CD4-positive, alpha-beta T cell treated with Interleukin-1 beta for 1 hour (primary cell): ENCODE measurements at regions not wholly inside any gene's neighbourhood (a gene's known extent, or its start where the extent isn't known, plus 50 kb on each side); places are given as distances from the start of the nearest gene placed in this dataset.

Experiments
- DNase-seq, 2 donors: peaks; one replicate each; pipeline ENCODE4 v3.0.0-alpha.2; 2020 to 2022

DNA sequence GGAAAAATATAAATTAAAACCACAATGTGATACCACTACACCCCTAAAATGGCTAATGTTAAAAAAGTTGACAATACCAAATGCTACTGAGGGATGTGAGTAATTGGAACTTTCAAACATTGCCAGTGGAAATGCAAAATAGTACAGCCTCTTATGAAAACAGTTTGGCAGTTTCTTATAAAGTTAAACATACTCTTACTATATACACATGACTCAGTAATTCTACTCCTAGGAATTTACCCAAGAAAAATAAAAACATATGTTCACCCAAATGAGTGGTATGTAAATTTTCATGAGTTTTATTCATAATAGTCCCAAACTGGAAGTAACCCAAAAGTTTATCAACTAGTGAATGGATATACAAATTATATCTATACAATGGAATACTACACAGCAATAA is 228.0 kb downstream of the CYP26B1 start:
- DNase-seq = no peak

DNA sequence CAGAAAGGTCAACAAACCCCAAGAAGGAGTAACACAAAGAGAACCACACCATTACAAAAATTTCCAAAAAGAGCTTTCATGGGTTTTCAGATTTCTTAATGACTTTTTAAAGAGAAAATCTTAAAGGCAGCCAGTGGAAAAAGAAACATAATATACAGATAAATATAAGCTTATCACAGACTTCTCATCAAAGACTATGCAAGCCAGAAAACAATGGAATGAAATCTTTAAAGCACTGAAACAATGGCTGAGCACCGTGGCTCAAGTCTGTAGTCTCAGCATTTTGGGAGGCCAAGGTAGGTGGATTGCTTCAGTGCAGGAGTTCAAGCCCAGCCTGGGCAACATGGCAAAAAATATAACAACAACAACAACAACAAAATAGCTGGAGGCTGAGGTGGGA is 237.4 kb downstream of the CYP26B1 start:
- no peak for DNase-seq

DNA sequence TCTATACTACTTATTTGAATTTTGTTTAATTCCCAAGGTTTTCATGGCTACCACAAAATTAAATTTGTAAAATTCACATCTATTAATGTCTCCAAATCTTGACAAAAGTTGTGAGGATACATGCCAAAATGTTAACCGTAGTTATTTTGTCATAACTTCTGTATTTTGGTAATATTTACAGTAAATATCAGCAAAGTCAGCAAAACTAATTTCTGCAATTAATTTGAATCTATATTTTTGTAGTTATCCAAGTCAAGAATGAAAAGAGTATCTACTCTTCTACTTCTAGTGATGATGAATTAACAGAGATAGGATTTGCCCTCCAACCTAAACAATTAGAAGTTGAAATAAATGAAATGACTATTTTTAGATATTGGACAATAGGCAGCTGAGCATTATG is 238.9 kb downstream of the CYP26B1 start:
- no peak for DNase-seq

DNA sequence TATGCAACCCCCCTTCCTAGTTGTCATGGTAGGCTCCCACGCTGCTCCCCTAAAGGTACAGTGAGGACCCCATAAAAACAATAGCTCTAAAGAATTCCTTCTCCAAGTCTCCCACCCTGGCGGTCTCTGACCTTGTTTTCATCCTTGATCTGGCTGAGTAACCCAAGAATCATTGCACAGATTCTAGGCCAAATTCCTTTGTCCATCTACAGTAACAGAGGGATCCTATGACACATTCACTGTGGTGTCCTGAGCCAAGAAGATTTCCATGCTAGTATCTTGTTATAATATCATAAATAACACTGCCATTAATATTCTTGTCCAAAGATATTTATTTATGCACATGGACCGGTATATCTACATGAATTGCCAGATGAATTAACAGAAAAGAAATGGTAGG is 240.2 kb downstream of the CYP26B1 start:
- DNase-seq = no peak

DNA sequence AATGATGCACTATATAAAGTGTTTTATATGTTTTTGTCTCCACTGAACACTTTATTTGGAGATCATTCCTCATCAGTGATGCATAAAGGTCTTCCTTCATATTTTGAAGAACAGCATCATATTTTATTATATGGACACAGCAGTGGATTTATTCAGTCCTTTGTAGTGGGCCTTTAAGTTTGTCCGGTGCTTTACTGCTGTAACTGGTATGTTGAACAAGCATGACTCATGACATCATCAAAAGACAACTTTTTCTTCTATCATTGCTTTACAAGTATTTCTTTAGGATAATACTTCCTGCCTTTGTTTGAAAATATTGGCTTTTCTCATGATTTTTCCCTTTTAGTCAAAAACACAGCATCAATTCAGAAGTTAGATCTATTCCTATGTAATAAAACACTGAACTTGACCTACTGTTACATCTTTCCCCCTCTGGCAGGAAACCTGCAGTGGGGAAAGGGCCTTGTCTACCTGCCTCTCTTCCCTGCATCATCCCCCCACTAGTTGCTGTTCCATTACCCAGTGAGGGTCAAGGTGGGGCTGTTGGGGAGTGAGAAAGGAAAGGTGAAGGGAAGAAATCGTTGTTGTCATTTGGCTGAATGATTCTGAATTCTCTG is 241.2 kb downstream of the CYP26B1 start:
- no peak for DNase-seq

DNA sequence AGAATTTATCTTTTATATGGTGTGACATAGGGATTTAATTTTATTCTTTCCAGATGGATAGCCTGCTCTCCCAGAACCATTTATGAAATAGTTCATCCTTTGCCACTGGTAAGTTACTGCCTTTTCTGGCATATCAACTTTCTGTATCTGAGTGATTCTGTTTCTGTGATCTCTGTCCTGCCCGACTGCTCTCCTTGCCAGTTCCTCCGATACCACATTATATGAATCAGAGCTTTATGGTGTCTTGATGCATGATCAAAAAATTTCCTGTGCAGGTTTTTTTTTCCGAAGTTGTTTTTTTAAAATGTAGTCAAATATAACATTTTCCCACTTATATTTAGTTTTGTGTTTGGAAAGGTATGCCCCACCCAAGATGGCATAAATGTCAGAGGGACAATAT is 242.5 kb downstream of the CYP26B1 start:
- DNase-seq = no peak

DNA sequence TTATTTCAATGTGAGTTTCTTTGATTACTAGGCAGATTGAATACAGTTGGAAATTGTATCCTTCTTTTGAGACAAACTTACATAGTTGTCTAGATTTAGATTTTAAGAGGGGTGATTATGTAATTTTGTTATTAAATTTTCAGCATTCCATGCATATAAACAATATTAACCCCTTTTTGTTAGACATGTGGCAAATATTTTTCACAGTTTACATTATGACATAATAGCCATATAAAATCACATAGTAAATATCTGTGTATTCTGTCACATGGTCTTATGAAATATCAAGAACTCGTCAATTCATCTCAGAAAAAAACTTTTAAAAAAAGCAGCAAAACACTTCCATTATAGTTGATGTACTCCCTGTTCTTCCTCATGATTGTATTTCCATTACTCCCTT is 243.8 kb downstream of the CYP26B1 start:
- no peak for DNase-seq

DNA sequence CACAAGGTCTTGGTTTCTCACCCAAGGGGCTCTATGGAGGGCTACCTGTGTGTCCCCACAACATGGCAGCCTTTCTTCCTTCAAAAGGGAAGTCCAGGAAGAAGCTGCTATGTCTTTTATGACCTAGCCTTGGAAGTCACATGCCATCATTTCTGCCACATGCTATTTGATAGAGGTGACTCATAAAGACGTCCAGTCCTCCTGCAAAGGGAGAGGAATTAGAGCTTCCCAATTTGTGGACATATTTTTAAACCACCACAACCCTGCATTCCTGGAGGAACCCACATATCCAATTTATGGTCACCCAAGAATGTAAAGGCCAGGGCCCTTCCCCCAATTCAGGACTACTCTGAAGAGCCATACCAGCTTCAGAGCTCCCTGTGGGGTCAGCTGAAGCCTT is 246.2 kb downstream of the CYP26B1 start:
- DNase-seq = no peak

DNA sequence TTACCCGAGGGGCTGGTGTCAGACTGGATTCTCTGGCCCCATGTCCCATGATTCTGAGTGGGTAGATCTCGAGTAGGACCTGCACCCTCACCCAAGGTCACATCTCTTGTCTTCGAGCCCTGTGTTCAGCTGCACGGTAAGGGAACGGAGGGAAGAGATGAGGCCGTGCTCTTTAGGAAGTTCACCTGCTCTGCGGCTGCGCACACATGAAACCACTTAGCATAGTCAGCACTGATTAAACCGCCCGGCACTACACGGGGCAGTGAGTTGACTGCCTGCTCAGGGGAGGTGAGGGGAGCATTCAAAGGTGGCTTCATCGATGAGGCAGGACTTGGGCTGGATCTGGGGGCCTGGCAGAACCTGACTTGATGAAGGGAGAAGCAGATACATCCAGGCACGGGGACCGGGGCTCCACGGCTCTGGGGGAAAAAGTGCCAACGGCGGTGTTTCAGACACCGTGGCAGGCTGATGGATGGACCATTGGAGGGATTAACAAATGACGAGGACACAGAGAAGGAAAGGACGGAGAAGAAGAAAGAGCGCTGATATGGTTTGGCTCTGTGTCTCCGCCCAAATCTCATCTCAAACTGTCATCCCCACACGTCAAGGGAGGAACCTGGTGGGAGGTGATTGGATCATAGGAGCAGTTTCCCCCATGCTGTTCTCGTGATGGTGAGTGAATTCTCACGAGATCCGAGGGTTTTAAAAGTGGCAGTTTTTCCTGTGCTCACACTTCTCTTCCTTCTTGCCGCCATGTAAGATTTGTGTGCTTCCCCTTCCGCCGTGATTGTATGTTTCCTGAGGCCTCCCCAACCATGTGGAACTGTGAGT is 248.6 kb downstream of the CYP26B1 start:
- no peak for DNase-seq

DNA sequence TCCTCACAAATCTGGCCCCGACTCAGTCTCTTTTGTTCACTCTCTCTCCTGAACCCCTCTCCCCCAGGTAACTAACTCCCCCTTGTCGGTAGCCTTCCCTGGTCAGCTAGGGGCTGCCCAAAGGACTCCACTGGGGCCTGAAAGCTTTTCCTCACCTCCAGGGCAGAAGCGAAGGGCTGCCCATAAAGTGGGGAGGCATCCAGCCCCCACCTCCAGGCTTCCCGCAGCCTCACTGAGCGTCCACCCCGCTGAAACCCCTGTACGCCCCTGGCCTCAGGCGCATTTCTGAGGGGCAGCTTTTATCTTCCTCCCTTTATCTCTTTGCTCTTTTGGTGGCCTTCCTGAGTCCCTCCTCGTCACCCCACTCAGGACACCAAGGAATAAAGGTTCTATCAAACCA is 249.3 kb downstream of the CYP26B1 start:
- DNase-seq = no peak

DNA sequence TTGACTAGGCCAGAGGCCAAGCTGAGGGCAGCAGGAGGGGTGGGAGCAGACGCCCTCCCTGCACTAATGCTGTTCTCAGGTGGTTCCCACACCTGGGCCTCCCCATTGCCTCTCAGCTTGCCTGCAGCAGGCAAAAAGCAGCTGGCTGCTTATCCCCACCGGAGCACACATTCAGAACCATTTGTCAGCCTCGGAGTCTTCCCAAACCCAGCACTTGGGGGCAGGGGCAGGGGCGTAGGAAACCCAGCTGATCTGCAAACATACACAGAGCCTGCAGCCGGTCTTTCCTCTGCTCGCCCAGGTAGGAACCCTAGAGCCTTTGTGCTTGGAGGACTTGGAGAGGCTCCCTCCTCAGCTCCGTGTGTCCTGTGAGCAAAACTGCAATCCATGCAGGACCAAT is 249.8 kb downstream of the CYP26B1 start:
- DNase-seq = no peak

DNA sequence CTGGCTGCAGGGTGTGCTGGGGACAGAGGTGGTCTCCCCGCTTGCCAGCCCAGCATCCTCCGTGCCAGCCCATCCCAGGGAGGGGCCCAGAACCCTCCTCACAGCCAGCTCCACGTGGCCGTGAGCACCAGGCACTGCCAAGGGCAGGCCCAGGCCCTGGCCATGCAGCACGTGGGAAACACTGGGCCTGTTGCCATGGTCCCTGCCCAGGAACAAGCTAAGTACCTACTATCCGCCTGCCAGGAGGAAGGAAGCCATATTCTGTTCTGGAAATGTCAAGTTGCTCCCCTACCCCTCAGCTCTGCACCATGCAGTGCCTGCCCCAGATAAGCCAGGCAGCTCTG is 250.6 kb downstream of the CYP26B1 start:
- DNase-seq = no peak

DNA sequence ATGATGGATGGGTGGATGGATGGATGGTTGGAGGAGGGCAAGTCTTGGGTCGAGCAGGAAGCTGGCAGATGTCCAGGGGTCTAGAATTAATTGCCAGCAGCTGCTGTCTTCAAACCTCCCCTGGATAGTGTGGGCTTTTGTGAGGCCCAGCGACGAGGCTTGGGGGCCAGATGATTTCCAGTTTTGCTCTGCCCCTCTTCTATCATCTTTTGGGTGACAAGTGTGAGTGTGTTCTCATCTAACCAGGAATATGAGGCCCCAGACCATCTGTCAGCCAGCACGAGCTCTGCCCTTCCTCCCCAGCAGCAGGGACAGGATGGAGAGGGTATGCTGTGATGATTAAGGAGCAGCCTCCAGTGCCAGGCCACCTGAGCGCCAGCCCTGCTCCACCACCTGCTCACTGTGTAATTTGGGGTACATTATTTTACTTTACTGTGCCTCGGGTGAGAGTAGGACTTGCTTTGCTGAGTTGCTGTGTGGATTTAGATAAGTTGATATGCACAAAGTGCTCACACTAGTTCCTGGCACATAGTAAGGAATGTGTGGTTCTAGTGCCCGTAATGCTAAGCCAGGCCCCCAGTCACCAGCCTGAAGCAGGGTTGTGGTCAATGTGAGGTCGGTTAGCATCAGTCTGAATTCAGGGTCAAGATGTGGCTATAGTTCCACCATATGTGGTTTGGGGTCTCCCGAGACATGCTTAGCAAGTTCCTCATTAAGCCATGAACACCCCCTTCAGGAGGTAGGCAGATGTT is 251.1 kb downstream of the CYP26B1 start:
- no peak for DNase-seq

DNA sequence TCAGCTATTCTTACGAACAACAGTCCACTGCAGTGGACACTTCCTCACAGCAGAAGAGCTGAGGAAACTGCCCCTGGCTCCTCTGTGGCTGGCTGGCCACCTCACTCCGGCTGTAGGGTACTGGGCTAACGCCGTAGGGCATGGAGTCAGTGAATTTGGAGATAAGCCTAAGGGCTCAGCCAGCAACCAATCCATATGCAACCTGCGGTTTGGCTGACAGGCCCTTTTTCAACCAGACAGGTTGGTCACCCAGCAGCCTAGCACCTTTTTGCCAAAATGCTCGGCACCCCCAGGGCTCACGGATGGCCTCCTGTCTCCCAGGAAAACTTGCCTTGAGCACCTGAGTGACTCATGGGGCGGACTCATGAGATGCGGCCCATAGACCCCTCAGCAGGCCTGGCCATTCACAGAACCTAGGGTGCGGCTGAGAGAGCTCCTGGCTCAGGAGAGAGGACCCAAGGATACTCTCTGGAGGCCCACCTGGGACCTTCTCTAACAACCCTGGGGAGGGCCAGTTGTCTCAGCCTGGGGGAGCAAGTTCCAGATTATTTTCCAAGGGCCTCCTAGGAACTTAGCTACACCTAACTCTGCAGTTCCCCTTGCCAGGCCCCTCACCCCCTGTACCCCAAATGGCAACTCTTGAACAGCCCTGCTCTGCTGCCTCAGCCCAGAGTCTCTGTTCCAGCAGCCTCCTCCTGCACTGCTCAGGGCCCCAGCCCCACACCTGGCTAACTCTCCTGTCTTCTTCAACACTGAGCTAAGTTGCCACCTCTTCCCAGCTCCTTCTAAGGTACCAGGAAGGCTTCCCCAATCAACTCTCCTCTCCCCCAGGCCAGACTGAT is 252.1 kb downstream of the CYP26B1 start:
- no peak for DNase-seq

DNA sequence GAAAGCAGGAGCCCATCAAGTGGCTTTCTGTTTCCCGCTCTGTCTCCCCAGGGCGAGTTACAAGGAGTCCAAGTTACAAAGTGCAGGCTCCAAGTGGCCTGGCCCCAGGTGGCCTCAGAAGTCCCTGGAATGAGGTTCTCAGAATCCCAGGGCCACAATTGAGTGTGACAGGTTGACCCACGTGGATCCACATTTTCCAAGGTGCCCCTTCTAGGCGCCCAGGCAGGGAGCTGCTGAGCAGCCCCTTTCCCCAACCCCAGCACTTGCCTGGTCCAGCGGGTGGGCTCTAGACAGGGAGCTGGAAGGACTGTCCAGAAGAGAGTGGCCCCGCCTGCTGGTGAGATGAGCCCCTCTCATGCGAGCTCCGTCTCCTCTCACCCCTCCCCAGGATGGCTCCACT is 253.4 kb downstream of the CYP26B1 start:
- DNase-seq = no peak

DNA sequence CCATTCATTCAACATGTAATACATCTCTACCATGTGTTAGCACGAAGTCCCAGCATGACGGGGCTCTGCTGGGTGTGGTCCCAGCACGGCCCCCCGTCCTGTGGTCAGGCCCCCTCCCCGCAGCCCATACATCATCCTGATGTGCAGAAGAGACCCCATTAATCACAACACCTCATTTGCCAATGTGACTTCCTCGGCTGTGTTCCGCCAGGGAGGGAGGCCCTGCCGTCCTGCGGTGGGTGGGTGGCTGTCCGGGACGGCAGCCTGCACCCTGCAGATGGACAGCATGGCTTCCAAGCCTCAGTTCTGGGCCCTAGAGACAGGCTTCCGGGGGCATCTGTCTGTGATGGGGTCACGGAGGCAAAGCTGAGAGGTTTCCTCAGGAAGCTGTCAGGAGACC is 254.0 kb downstream of the CYP26B1 start:
- DNase-seq = no peak

DNA sequence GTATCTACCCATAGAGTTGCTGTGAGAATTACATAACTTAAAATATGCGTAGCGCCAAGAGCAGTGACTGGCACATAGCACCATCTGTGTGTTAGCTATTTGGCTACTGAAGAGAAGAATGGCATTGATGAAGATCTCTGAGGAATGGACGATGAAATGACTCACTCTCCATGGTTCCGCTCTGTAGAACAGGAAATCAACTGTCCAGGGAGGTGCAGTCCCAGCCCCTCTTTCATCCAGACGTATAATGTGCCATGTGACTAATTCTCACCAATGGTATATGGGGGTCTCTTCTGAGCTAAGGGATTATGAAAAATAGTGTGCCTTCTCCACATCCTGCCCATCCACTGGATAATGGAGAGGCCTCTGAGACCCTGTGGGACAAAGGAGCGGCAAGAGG is 254.8 kb downstream of the CYP26B1 start:
- no peak for DNase-seq

DNA sequence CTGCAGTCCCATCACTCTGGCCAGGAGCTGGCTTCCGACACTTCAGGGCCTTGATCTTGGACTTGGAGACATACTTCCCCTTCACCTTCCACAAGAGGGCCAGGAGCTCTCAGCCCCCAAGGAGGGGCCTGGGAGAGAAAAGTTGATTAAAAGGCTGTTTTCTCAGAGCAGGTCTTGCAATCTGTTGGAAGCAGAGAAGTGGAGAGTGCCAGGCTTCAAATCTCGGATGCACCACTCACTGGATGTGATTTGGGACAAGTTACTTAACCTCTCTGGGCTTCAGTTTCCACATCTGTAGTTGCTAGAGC is 255.3 kb downstream of the CYP26B1 start:
- DNase-seq = no peak

DNA sequence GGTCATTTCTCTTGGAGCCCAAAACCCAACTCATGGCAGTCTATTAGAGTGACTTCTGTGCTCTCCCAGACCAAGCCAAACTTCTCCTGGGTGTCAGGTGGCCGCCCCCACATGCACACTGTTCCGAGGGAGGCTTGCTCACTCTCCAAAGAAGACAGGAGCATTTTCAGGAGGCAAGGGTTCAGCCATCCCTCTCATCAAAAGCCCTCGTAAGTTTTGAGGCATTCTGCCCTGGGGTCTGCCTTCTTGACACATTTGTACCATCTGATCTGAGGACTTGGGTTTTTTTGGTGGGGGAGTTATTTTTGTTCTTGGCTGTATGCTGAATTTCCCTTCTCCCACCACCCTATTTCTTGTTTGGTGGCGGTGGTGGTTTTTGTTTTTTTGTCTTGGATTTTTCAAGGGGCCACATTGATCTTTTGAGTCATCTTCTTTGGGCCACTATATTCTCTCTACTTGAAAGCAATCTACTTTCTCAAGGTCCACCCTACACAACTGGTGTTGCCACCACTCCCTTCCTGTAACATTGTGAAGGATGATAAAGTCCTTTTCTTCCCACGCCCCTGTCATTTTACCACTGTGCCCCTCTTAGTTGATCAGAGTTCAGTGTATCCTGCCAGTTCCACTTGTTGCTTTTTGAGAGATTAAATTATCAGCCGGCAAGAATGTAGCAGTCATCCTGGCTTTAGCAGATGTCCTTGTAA is 255.8 kb downstream of the CYP26B1 start:
- DNase-seq = no peak

DNA sequence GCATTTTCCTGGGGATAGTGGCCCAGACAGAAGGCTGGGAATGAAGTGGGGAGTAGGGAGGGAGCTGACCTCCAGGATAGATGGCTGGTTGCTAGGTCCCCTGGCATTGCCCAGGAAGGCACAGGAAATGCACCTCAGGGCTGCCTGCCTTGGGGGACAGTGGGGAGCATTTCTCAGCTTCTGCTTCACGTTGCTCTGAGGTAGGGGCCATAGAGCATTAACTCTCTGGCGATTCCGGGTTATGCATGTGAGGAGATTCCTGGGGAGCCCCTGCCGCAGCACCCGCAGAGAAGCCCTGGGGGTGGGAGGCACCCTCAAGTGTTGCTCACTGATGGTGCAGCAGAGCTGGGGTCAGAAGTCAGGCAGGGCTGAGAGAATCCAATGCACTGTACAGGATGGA is 256.5 kb downstream of the CYP26B1 start:
- DNase-seq = no peak

DNA sequence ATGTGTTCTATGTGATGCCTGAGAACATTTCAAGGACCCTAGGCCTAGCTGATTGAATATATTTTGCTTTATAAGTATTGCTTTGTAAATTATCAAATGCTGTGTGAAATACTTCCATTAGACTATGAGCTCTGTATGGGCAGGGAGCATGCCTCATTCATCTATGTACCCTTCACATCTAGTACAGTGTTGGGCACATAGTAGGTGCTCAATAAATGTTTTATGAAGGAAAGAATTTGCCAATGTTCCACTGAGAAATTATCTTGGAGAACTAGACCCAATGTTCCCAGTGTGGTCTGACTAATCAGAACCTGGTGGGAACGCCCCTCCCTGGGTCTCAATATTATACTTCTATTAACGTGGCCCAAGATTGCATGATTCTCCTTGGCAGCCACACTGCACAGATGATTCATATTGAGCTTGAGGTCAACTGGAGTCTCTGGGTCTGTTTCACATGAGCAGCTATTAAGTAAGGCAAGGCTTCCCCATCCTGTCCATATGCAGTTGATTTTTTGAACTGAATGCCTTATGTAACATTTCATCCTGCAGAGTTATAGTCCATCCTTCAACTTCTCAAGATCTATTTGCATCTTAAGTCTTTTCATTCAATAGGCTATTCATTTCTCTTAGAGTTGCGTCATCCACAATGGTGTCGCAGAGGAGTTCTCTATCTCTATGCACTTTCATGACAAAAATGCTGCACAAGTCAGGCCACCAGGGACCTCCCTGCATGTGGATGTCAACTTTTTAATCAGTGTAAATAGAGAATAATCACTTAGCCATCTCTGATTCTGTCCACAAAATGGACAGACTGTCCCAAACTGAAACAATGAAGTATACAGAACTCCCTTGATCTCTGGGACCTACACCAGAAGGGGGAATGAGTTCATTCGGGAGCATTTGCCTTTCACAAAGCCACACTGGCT is 257.6 kb downstream of the CYP26B1 start:
- DNase-seq = no peak
